ENCODE measurements at regions not wholly inside any gene's neighbourhood (a gene's known extent, or its start where the extent isn't known, plus 50 kb on each side); places are given as distances from the start of the nearest gene placed in this dataset.

DNA sequence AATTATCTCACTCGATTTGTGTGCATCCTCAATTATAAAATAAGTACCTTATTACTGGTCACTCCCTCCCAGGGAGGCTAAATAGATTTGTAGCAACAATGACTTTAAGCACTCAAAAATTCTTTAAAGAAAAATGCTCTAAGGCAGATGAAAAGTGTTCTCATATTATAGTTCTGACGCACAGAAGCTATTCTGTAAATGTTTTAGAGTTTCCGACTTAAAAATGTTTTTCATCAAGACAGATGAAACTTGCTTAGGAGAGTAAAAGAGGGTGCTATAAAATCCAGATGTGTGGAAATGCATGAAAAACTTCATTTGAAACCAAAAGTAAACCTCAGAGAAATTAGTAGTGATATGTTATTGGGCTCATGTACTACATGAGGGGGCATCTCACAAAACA is 398.4 kb upstream of the KCNMB2 start:
- TF ChIP-seq, protein P1, sequence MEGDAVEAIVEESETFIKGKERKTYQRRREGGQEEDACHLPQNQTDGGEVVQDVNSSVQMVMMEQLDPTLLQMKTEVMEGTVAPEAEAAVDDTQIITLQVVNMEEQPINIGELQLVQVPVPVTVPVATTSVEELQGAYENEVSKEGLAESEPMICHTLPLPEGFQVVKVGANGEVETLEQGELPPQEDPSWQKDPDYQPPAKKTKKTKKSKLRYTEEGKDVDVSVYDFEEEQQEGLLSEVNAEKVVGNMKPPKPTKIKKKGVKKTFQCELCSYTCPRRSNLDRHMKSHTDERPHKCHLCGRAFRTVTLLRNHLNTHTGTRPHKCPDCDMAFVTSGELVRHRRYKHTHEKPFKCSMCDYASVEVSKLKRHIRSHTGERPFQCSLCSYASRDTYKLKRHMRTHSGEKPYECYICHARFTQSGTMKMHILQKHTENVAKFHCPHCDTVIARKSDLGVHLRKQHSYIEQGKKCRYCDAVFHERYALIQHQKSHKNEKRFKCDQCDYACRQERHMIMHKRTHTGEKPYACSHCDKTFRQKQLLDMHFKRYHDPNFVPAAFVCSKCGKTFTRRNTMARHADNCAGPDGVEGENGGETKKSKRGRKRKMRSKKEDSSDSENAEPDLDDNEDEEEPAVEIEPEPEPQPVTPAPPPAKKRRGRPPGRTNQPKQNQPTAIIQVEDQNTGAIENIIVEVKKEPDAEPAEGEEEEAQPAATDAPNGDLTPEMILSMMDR (IDR thresholded peaks at IDR 0.05; ENCODE audit: low read depth, low read length, poor library complexity, severe bottlenecking), result no peak
- no peak for TF ChIP-seq EZH2phosphoT487 (IDR thresholded peaks at IDR 0.05; ENCODE audit: borderline replicate concordance, low read length)
